HG03039 (cell line): ENCODE measurements at regions not wholly inside any gene's neighbourhood (a gene's known extent, or its start where the extent isn't known, plus 50 kb on each side); places are given as distances from the start of the nearest gene placed in this dataset.
"Not testable (repeated sequence)": the region's sequence is repeated elsewhere in the genome, so short reads cannot be mapped to it uniquely, and the experiment has no call there.

Experiments
- ATAC-seq: cut with Tn5 transposase; IDR thresholded peaks from one replicate; pipeline ENCODE4 v1.9.1; 2021; ENCODE audit warnings: mild to moderate bottlenecking, moderate library complexity; ENCODE audit not compliant: unreplicated experiment

GRCh38 chr18:10164271-10165071 lies 250.7 kb downstream of the VAPA start:
- ATAC-seq, result no peak

- no peak for ATAC-seq
These were observed 252.5 kb downstream of the VAPA start for GRCh38 chr18:10166164-10166807.

- ATAC-seq, result no peak
These were observed 253.9 kb downstream of the VAPA start for GRCh38 chr18:10167759-10168158.

GRCh38 chr18:10168477-10168876 lies 254.7 kb downstream of the VAPA start:
- ATAC-seq, result no peak

GRCh38 chr18:10169064-10169562 lies 255.3 kb downstream of the VAPA start:
- no peak for ATAC-seq

- ATAC-seq, result no peak
These were observed 256.0 kb downstream of the VAPA start for GRCh38 chr18:10169814-10170213.

GRCh38 chr18:10170375-10170774 lies 256.6 kb downstream of the VAPA start:
- no peak for ATAC-seq

- not testable (repeated sequence) for ATAC-seq
These were observed 261.5 kb downstream of the VAPA start for GRCh38 chr18:10175333-10175732.

GRCh38 chr18:10179326-10179725 lies 265.5 kb downstream of the VAPA start:
- not testable (repeated sequence) for ATAC-seq

GRCh38 chr18:10182009-10182624 lies 268.3 kb downstream of the VAPA start:
- no peak for ATAC-seq

- no peak for ATAC-seq
These were observed 269.7 kb upstream of the APCDD1 start for GRCh38 chr18:10184776-10185175.

- ATAC-seq, result no peak
These were observed 265.2 kb upstream of the APCDD1 start for GRCh38 chr18:10188971-10189810.

GRCh38 chr18:10190564-10190963 lies 263.9 kb upstream of the APCDD1 start:
- ATAC-seq, result no peak

GRCh38 chr18:10193444-10193843 lies 261.0 kb upstream of the APCDD1 start:
- no peak for ATAC-seq

GRCh38 chr18:10194592-10194991 lies 259.8 kb upstream of the APCDD1 start:
- ATAC-seq, result no peak

- ATAC-seq, result no peak
These were observed 258.9 kb upstream of the APCDD1 start for GRCh38 chr18:10195529-10195928.

GRCh38 chr18:10197097-10197496 lies 257.3 kb upstream of the APCDD1 start:
- ATAC-seq, result no peak

- ATAC-seq, result no peak
These were observed 253.2 kb upstream of the APCDD1 start for GRCh38 chr18:10201226-10201625.

GRCh38 chr18:10201659-10202058 lies 252.8 kb upstream of the APCDD1 start:
- ATAC-seq, result no peak

- ATAC-seq, result no peak
These were observed 251.6 kb upstream of the APCDD1 start for GRCh38 chr18:10202845-10203321.

GRCh38 chr18:10205151-10205550 lies 249.3 kb upstream of the APCDD1 start:
- ATAC-seq, result no peak
